ENCODE measurements at regions not wholly inside any gene's neighbourhood (a gene's known extent, or its start where the extent isn't known, plus 50 kb on each side); places are given as distances from the start of the nearest gene placed in this dataset.
"Not testable (repeated sequence)": the region's sequence is repeated elsewhere in the genome, so short reads cannot be mapped to it uniquely, and the experiment has no call there.

DNA sequence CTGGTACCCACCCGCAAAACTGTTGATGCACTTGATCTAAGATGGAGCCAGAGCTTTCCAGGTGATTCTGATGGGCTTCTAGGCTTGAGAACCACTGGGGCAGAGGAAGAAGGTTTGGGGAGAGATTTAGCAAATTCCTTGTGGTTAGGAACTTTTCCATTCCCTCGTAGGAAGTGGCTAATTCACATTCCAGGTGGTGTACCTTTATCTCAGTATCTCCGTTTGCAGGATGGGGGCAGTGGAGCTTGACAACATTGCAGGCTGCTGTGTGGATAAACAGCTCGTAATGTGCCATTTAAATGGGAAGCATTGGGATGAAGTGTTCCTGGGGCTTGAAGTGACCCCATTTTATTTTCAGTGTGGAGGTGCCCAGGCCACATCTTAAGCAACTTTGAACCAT, 172.9 kb upstream of the IL12B start:
- no peak for DNase-seq (ENCODE audit: low spot score)

DNA sequence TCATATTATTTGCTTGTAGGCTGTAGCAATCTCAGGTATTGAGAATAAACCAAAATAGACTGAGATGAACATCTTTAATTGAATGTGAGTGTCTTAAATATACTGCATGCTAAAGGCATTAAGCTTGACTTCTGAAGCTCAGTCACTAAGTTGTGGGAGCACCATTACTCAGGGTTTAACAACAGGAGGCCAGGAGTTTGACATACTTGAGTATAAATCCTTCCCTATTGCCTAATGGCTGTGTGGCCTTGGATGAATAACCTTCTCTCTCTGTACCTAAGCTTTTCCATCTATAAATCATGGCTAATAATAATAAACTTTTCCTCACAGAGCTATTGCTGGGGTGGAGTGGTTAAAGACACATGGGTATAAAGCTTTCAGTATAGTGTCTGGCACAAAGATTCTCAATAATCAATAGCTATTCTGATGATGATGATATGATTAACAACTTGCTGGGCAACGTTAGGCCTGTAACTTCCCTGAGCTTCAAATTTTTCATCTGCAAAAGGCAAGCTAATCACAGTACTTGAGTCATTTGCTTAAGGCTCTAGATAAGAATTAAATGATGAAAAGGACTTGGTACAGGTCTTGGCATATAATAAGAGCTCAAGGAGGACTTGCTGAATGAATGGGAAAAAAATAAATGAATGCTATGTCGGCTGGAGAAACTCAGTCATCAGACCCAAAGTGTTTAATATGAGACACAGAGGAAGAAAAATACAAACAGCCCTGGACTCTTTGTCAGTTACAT, 174.0 kb upstream of the IL12B start:
- DNase-seq (ENCODE audit: low spot score), result no peak

DNA sequence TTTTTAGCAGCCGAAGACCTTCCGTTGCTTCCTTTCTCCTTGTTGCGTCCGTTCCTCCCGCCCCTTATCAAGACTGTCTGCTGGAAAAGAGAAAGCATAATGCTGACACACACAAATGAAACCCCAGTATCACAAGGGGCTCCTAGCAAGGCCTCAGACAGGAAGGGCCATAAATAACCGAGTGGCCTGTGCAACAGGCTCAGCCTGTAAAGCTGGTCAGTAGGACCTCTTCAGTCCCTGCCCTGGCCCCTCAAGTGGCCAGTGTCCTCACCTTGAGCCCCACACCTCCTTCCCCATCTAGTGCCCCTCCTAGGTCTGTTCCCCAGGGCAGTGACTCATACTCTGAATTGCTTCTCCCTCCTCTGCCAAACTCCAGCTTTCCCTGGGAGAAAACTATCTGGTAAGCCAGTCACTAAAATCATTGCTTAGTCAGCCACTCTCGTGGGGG, 174.6 kb upstream of the IL12B start:
- DNase-seq (ENCODE audit: low spot score), result peak; percentile 68

DNA sequence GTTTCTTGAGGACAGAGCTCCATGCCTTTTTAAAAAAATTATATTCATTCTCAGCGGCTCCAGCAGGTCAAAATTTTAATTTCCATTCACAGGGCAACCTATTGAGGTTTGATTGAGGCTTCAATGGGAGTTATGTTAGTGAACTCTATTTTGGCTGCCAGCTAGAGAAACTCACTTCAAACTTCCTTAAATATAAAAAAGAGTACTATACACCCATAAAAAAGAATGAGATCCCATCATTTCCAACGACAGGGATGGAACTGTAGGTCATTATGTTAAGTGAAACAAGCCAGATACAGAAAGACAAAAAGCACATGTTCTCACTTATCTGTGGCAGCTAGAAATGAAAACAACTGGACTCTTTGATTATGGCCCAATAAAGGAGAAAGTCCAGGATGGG, 176.8 kb upstream of the IL12B start:
- no peak for DNase-seq (ENCODE audit: low spot score)

DNA sequence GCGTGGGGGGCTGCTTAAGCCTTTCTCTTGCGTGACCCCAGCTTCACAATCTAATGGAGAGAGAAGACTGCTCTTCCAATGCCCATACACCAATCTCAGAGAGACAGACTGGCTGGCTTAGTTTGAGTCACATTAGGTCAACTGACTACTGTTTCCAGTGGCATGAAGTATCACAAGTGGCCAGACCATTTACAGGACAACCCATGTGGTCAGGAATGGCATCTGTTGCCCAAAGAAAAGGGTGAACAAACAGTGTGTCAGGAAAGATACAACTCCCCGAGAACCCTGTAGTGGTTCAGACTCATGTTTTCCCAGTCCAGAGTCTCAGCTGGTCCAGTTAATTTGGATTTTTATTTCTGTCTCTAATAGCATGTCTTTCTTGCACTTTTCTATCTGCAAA, 177.4 kb upstream of the IL12B start:
- no peak for DNase-seq (ENCODE audit: low spot score)

DNA sequence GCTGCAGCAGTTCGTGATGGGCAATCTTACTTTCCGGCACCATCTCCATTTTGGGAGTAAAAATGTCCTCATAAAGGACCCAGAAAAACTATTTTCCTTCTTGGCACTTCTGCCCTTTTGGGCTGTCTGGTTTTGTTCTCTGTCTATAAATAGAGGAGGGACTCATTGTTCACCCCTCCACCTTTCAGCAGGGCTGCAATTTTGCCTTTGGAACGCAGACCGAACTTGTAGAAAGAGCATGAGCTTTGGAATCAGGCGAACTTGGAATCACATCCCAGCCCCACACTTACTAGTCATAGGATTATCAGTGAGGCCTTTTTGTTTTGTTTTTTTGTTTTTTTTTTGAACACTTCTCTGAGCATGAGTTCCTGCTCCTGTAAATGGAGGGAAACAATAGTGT, 178.1 kb upstream of the IL12B start:
- no peak for DNase-seq (ENCODE audit: low spot score)

DNA sequence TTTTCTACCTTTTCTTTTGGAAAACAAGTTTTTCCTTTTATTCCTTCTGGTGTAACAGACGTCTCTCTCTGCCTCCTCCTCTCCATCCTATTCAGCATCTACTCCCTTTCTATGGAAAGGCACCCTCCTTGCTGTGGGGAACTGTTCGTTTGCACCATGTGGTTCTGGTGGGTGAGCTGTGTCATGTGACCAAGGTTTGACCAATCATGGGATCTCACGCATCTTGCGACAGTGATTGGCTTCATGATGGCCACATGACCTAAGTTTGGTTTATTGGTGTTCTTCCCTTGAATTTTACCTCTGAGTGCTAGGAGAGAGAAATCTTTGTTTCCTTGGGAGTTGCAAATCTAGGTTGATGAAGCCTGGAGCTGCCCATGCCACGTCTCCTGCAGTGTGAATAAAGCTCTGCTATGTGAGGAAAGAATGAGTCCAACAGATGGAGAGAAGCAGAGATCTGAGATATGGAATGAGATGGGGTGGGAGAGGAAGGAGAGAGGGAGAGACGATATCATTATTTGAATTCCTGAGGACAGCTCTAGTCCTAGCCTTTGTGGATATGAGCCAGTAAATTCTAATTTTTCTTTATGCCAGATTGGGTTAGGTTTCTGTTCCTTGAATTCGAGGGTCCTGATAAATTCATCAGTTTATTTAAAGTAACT, 178.8 kb upstream of the IL12B start:
- DNase-seq (ENCODE audit: low spot score), result no peak

DNA sequence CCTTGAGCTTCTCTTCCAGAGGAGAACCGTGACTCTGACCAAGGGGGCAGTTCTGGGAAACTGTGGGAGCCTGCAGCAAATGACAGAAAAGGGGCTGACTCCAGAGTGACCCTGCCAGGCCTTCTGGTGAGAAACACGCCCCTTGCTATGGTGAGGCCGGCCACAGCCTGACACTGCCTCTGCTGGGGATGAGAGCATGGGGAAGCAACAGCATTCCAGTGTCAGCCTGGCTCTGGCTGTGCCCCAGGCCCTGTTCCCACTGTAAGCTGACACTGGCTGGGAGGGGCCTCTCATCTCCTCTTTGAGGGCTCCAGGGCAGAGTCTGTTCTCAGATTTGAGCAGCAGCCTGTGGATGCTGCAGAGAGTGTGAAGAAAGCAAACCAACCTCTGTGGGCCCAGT, 180.0 kb upstream of the IL12B start:
- DNase-seq (ENCODE audit: low spot score), result peak; percentile 83

DNA sequence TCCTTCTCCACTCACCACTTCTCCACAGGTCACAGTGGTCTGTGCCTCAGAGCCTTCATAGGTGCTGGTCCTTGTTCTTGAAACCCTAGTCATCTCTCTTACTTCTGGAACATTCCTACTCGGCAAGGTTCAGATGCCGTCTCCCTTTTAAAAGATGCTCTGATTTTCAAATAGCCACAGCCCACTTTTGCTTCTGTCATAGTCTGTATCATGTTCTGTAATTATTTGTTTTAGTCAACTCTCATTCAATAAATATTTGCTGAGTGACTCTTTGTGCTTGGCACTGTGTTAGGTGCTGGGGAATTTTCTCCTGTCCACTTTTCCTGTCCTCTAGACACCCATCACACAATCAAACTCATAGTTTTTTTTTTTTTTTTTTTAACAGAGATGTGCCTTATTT, 181.3 kb upstream of the IL12B start:
- DNase-seq (ENCODE audit: low spot score), result no peak

DNA sequence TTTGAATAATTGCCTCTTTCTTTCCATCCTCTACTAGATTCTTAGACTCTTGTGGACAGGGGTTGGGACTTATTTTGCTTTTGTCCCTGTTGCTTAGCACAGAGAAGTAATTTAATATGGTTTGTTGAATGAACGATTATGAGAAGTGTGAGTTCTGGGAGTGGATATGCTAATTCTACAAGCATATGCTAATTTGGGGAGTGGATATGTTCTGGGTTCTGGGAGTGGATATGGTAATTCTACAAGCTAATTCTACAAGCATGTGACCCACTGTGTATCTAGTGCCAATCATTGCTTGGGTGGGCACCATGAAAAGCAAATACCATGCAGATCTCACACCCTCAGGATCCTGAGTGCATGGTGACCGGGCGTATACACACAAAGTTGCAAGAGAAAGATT, 181.8 kb upstream of the IL12B start:
- no peak for DNase-seq (ENCODE audit: low spot score)

DNA sequence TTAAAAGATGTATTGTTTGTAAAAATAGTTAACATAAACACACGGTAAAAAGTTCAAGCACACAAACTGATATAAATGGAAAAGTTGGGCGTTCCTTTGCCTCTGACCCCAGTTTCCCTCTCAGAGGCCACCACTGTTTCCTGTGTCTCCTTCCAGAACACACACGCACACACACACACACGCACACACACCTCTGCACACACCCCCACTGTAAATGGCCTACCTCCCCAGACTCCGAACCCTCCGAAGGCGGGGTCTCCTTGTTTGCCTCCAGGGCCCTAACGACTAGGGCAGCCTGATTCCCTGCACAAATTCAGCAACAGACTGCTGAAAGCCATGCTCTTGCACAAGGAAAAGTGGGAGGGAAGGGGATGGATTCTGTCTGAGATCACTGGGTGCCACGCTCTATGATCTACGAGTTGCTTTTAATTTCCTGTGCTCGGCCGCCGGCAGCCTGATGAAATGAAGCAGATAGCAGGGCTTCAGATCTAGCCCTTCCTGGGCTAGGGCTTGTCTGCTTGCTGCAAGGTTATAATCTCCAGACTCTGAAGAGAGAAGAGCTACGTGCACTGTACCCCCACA, 184.0 kb upstream of the IL12B start:
- DNase-seq (ENCODE audit: low spot score), result no peak

DNA sequence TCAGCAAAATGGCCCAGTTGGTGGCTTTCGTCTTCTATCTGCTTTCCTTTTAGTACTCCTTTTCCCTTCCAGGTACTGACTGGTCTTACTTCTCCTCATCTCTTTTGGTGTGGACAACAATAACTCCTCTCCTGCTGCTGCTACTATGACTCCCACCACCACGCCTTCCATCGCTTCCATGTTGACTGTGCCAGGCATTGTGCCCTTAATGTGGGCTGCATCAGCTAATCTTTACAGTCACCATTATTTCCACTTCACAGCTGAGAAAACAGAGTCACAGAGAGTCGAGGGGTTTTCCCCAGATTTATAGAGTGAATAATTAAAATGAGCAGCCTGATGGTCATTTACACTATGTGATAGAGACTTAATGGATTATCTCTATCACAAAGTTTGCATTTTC, 184.9 kb upstream of the IL12B start:
- no peak for DNase-seq (ENCODE audit: low spot score)

DNA sequence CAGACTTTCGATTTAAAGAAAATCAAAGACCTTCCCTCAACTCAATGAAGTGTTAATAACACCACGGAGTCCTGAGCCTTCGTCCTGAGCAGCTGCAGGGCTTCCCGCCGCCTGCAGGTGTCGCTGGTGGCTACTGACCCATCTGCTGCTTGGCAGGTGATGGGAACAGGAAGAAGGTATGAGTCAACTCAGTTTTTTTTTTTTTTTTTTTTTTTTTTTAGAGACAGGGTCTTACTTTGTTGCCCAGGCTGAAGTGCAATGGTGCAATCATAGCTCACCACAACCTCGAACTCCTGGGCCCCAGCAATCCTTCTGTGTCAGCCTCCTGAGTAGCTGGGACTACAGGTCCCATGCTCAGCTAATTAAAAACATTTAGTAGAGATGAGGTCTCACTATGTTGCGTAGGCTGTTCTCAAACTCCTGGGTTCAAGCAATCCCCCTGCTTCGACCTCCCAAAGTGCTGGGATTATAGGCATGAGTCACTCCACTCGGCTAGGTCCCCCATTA, 185.7 kb upstream of the IL12B start:
- DNase-seq (ENCODE audit: low spot score), result peak; percentile 27

DNA sequence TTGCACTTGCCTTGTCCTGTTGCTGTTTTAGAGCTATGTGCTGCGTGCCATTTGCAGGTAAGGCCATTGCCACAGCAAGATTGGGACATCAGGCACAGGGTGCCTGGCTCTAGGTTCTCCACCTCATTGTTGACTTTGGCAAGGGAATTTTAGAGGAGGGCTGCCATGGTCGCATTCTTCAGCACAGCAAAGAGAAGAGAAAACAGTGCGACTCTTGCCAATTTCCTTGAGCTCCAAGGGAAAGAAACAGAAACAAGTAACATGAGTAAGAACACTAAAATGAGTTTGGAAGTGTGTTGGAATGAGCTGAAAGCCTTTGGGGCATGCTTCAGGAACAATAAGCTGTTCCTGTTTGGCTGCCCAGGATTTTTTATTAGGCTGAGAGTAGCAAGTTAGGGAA, 188.1 kb upstream of the IL12B start:
- DNase-seq (ENCODE audit: low spot score), result no peak

DNA sequence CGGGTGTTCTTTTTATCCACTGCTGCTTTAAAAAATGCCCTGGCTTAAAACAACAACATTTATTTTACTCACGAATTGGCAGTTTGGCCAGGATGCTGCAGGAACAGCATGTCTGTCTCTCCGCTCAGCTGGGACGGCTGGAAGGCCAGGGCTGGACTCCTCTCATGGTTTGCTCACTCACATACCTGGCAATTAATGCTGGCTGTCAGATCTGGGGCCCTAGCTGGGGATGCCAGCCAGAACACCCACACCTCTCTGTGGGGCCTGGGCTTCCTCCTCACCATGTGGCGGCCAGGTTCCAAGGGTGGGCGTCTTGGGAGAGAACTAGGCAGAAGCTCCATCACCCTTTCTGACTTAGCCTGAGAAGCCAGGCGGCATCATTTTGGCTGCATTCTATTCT, 189.1 kb upstream of the IL12B start:
- no peak for DNase-seq (ENCODE audit: low spot score)

DNA sequence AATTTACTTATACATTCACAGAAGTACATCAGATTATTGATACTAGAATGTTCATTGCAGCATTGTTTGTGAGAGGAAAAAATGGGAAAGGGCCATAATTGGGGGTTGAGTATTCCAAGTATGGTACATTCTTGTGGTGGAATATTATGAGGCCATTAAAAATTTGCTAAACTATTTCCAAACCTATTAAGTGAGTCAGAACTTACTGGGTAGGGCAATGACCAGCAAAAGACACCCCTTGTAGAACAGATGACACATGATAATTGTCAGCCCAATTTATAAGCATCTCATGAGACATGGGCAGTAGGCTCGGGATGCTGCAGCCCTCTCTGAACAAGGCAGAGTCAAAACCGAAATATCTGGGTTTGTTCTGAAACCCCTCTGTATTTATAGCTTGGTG, 192.6 kb upstream of the IL12B start:
- no peak for DNase-seq (ENCODE audit: low spot score)

DNA sequence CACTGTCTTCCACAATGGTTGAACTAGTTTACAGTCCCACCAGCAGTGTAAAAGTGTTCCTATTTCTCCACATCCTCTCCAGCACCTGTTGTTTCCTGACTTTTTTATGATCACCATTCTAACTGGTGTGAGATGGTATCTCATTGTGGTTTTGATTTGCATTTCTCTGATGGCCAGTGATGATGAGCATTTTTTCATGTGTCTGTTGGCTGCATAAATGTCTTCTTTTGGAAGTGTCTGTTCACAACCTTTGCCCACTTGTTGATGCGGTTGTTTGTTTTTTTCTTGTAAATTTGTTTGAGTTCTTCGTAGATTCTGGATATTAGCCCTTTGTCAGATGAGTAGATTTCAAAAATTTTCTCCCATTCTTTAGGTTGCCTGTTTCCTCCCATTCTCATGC, 194.0 kb upstream of the IL12B start:
- not testable (repeated sequence) for DNase-seq (ENCODE audit: low spot score)

DNA sequence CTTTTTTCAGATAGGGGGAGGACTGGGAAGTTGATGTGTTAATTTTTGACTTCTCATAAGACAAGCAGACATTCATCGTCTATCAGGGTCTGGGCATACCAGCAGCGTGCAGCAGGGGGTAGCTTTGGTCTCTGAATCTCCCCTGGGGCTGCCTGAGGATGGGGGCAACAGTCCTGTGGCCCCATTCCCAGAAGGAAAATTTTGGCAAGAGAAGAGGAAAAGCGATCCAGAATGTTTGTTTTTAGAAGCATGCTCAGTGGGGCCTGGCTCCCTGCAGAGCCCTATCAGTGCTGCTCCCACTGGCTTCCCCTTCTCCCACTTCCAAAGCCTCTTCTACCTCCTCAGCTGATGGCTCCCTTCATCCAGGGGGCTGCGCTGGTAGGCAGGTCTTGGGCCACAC, 194.8 kb upstream of the IL12B start:
- DNase-seq (ENCODE audit: low spot score), result no peak

DNA sequence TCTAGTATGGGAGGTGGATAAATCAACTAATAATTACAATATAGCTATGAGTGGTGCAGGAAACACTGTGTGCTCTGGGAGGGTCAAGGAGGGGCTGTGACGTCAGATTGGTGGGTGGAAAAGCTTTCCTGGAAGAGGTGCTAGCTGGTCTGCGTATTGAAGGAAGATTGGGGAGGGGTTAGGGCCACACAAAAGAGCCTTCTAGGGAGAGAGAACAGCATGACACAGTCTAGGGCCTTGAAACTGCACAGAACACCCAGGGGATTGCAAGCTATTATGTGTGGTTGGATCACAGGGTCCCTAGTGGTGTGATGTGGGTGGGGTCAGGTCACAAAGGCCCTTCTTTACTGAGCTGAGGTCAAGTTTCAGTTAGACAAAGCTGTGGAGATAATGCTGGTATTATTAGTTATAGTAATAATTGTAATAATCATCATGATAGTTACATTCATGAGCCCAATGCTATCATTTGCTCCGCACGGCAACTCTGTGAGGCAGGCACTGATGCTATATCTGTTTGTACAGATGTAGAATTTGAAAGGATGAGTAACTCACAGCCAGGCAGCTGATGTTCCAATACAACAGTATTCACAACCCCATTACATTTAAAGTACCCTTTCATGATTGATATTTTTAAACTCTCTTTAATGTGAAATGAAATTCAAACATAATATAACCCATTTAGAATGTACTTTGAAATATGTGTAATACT, 197.4 kb upstream of the IL12B start:
- DNase-seq (ENCODE audit: low spot score), result no peak

DNA sequence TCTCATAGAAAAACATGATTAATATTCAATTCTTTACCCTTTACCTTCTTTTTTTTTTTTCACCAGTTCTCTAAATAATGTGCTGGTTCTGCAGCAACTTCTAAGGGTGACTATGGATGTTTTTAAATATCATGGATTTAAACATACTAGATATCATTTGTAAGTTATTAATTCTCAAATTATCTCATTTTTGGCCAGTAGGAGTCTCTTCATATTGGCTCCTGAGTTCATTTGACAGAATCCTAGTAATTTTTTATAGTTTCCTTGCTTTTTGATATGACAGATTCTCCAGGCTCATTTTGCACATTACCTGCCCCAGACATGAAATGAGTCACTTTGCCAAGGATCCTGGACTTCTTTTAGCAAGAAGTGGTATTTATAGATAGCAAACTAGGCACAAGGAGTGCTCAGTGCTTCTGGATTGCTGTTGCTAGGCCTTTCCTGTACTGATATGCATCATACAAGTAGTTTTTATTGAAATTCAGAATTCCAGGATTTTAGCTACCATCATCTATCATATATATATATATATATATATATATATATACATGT, 201.3 kb upstream of the IL12B start:
- no peak for DNase-seq (ENCODE audit: low spot score)

DNA sequence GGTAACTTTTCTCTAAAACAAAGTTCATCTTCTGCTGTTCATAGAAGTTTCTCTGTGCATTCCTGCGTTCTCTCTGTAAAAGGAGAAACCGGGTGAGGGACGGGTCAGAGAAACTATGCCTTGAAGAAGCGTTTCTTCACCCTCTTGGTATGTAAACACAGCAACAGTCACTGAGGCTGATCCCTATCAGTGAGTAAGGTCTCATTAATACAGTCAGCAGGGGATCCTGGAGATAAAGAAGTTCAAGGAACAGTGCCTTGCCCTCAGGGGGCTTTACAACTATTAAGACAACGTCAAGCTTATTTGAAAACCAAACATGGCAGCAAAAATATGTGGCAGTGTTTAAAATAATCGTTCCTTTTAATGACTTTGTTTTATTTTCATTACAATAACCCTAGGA, 202.9 kb upstream of the IL12B start:
- DNase-seq (ENCODE audit: low spot score), result no peak

DNA sequence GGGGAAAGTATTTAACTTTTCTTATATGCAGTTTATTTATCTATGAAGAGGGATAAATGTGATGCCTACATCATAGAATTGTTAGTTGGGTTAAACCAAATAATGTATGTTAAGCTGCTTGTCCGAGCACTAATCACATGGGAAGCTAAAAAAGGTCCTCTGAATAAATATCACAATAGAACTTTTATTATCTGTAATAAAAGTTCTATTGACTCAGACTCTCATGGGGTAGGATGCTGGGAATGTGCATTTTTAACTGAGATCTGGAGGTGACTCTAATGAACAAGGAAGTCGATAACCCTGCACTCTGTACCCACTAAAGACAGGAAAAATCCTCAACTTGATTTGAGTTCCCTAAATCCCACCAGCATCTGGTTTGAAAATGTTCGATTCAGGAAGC, 205.9 kb upstream of the IL12B start:
- DNase-seq (ENCODE audit: low spot score), result no peak

DNA sequence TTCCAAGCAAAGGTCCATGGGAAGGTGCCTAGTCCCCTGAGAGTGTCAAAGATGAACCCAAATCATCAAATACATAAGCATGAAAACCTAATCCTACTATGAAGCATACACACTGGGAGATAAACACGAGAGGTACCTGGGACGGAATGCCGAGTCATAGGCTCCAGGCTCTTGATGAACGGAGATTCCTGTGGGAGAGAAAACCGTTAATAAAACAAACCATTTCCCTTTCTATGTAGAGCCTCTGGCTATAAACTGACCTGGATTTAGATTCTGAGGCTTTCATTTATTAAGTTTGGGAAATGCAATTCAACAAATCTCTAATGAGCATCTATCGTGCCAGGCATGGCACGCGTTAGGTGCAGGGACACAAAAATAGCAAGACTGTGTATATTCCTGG, 206.4 kb upstream of the IL12B start:
- DNase-seq (ENCODE audit: low spot score), result no peak

Measured in hepatic stellate cell (primary cell).